Endodermal cell (in vitro differentiated cells): ENCODE measurements at regions not wholly inside any gene's neighbourhood (a gene's known extent, or its start where the extent isn't known, plus 50 kb on each side); places are given as distances from the start of the nearest gene placed in this dataset.

Experiments
- DNase-seq: peaks from one replicate; pipeline ENCODE4 v3.0.0-alpha.2; 2017
- H3K27ac ChIP-seq: 2 replicates; pipeline ENCODE4 v1.5.1; 2013; ENCODE audit warnings: mild to moderate bottlenecking, low read depth, low read length, moderate library complexity
- H3K27me3 ChIP-seq: 2 replicates; pipeline ENCODE4 v1.6.1; 2013; ENCODE audit warnings: mild to moderate bottlenecking, low read length, moderate library complexity; ENCODE audit not compliant: insufficient read depth, control insufficient read depth, poor library complexity, severe bottlenecking
- H3K36me3 ChIP-seq: 2 replicates; pipeline ENCODE4 v1.7.0; 2013; ENCODE audit warnings: mild to moderate bottlenecking, low read length, moderate library complexity; ENCODE audit not compliant: control insufficient read depth, insufficient read depth
- H3K4me1 ChIP-seq: one replicate; pipeline ENCODE4 v1.7.0; 2013; ENCODE audit warnings: low read length; ENCODE audit not compliant: control insufficient read depth, insufficient read depth
- H3K4me3 ChIP-seq: 2 replicates; pipeline ENCODE4 v1.5.1; 2013; ENCODE audit warnings: mild to moderate bottlenecking, low read length, moderate library complexity
- H3K9ac ChIP-seq: 2 replicates; pipeline ENCODE4 v1.6.1; 2013; ENCODE audit warnings: mild to moderate bottlenecking, low read length, moderate library complexity; ENCODE audit not compliant: poor library complexity, severe bottlenecking; ENCODE audit errors: extremely low read depth
- H3K9me3 ChIP-seq: 2 replicates; pipeline ENCODE4 v1.6.1; 2013; ENCODE audit warnings: mild to moderate bottlenecking, low read length, moderate library complexity; ENCODE audit not compliant: control insufficient read depth
- H3K27ac Mint-ChIP-seq: 2 replicates; pipeline ENCODE4 v1.8.0; 2020; ENCODE audit warnings: mixed read lengths
- H3K27me3 Mint-ChIP-seq: 2 replicates; pipeline ENCODE4 v1.8.0; 2021; ENCODE audit warnings: mild to moderate bottlenecking, mixed read lengths; ENCODE audit not compliant: insufficient read depth
- H3K36me3 Mint-ChIP-seq: 2 replicates; pipeline ENCODE4 v1.8.0; 2020; ENCODE audit warnings: low read depth, mixed read lengths
- H3K4me1 Mint-ChIP-seq: 2 replicates; pipeline ENCODE4 v1.8.0; 2020; ENCODE audit warnings: mixed read lengths
- H3K4me3 Mint-ChIP-seq: 2 replicates; pipeline ENCODE4 v1.8.0; 2020; ENCODE audit warnings: mild to moderate bottlenecking, moderate library complexity, mixed read lengths
- H3K9me3 Mint-ChIP-seq: 2 replicates; pipeline ENCODE4 v1.8.0; 2020; ENCODE audit warnings: mild to moderate bottlenecking, mixed read lengths
- CTCF ChIP-seq: fragments of 200-600 bp; sonication (generic); conservative IDR thresholded peaks from 2 replicates; pipeline ENCODE4 v1.5.0; 2021; ENCODE audit warnings: antibody characterized with exemption, mild to moderate bottlenecking
- WGBS, 2 experiments: methylation state at CpG; one replicate each; pipeline versions ENCODE4 v1.1.5 to v1.1.7; 2013; ENCODE audit warnings: missing lambda C conversion rate in 2 of 2, mixed read lengths in 1 of 2; ENCODE audit not compliant: insufficient coverage in 1 of 2, insufficient read length in 1 of 2; 5-methylcytosine and 5-hydroxymethylcytosine counted together

- no peak overlapping the region for H3K27ac Mint-ChIP-seq
- H3K4me1 Mint-ChIP-seq, result peaks cover 14% of the 10 kb centered on the region
- no peaks in the 10 kb centered on the region for H3K9me3 ChIP-seq
- DNase-seq, result no peak
- H3K36me3 ChIP-seq, result no peaks in the 10 kb centered on the region
- no peak for TF ChIP-seq CTCF
- H3K27me3 ChIP-seq, result no peaks in the 10 kb centered on the region
- H3K27me3 Mint-ChIP-seq, result no peaks in the 10 kb centered on the region
- H3K27ac ChIP-seq, result no peak overlapping the region
- H3K9me3 Mint-ChIP-seq, result peaks cover 1% of the 10 kb centered on the region
- H3K36me3 Mint-ChIP-seq, result no peaks in the 10 kb centered on the region
- H3K4me3 ChIP-seq, result no peak overlapping the region
- H3K4me3 Mint-ChIP-seq, result no peak overlapping the region
- H3K9ac ChIP-seq, result no peak overlapping the region
- no peaks in the 10 kb centered on the region for H3K4me1 ChIP-seq
These were observed 912.3 kb downstream of the KCNJ2 start for GRCh38 chr17:71081666-71082065.

- 53 to 62% methylated on average over 3 to 5 of the region's 5 CpGs for WGBS, 2 experiments
- DNase-seq, result peak; percentile 94
- Histone ChIP-seq H3K9ac (no peak overlapping the region), H3K4me3 (no peak overlapping the region), H3K9me3 (no peaks in the 10 kb centered on the region), H3K27me3 (no peaks in the 10 kb centered on the region), H3K36me3 (no peaks in the 10 kb centered on the region), H3K4me1 (peaks cover 3% of the 10 kb centered on the region), H3K27ac (no peak overlapping the region)
- Mint-ChIP-seq H3K36me3 (no peaks in the 10 kb centered on the region), H3K27me3 (peaks cover 1% of the 10 kb centered on the region), H3K27ac (no peak overlapping the region), H3K4me1 (peaks cover 14% of the 10 kb centered on the region), H3K9me3 (peaks cover 1% of the 10 kb centered on the region), H3K4me3 (no peak overlapping the region)
- TF ChIP-seq CTCF, result peak; percentile 88
These were observed 914.9 kb downstream of the KCNJ2 start for GRCh38 chr17:71084219-71084618.

- Histone ChIP-seq H3K27me3 (no peaks in the 10 kb centered on the region), H3K9ac (no peak overlapping the region), H3K36me3 (no peaks in the 10 kb centered on the region), H3K27ac (no peak overlapping the region), H3K4me3 (no peak overlapping the region), H3K4me1 (peaks cover 5% of the 10 kb centered on the region), H3K9me3 (no peaks in the 10 kb centered on the region)
- H3K4me1 Mint-ChIP-seq, result peaks cover 14% of the 10 kb centered on the region
- peaks cover 1% of the 10 kb centered on the region for H3K27me3 Mint-ChIP-seq
- no peak overlapping the region for H3K4me3 Mint-ChIP-seq
- no peak overlapping the region for H3K27ac Mint-ChIP-seq
- H3K36me3 Mint-ChIP-seq, result no peaks in the 10 kb centered on the region
- WGBS, 2 experiments, result 95 to 100% methylated on average over 1 to 3 of the region's 3 CpGs
- no peaks in the 10 kb centered on the region for H3K9me3 Mint-ChIP-seq
- TF ChIP-seq CTCF, result no peak
- peak; percentile 51 for DNase-seq
These were observed 915.5 kb downstream of the KCNJ2 start for GRCh38 chr17:71084838-71085237.
